Astrocyte (in vitro differentiated cells and primary cell): ENCODE measurements at regions not wholly inside any gene's neighbourhood (a gene's known extent, or its start where the extent isn't known, plus 50 kb on each side); places are given as distances from the start of the nearest gene placed in this dataset.

Source experiments
- EZH2 ChIP-seq: IDR thresholded peaks from 2 replicates; pipeline ENCODE4 v1.6.1; 2012; ENCODE audit warnings: mild to moderate bottlenecking, low read length, inconsistent platforms; ENCODE audit not compliant: insufficient read depth
- TF ChIP-seq, protein P1 (sequence below): IDR thresholded peaks from 2 replicates; pipeline ENCODE4 v1.5.1; 2011; ENCODE audit warnings: low read depth, mild to moderate bottlenecking, inconsistent platforms, low read length, moderate library complexity; ENCODE audit not compliant: insufficient read depth

GRCh38 chr13:44131069-44131614 is 242.5 kb upstream of the SERP2 start:
- TF ChIP-seq, protein P1, sequence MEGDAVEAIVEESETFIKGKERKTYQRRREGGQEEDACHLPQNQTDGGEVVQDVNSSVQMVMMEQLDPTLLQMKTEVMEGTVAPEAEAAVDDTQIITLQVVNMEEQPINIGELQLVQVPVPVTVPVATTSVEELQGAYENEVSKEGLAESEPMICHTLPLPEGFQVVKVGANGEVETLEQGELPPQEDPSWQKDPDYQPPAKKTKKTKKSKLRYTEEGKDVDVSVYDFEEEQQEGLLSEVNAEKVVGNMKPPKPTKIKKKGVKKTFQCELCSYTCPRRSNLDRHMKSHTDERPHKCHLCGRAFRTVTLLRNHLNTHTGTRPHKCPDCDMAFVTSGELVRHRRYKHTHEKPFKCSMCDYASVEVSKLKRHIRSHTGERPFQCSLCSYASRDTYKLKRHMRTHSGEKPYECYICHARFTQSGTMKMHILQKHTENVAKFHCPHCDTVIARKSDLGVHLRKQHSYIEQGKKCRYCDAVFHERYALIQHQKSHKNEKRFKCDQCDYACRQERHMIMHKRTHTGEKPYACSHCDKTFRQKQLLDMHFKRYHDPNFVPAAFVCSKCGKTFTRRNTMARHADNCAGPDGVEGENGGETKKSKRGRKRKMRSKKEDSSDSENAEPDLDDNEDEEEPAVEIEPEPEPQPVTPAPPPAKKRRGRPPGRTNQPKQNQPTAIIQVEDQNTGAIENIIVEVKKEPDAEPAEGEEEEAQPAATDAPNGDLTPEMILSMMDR: no peak
- no peak for TF ChIP-seq EZH2
